ENCODE measurements at regions not wholly inside any gene's neighbourhood (a gene's known extent, or its start where the extent isn't known, plus 50 kb on each side); places are given as distances from the start of the nearest gene placed in this dataset.

DNA sequence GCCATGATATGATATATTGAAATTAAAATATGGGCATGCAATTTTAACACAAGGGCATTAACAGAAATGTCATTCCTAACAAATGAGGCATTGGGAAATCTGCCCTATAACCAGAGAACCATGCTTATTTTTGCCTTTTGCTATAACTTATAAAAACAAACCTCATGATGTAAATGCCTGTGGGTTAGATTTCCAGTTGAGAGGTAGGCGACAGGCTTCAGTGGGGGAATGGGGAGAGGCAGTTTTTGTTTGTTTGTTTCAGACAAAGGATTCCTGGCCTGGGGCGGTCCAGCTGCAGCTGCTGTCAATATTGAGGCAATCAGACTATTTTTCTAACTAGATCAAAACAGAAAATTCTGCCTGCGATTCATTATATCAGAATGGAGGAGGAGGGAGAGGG, 490.4 kb upstream of the CFAP20DC start:
- Histone ChIP-seq H3K4me3 (replicated peaks; ENCODE audit: insufficient read depth, low read length) (no peak overlapping the region), H3K27ac (replicated peaks) (no peak overlapping the region), H3K27me3 (ENCODE audit: insufficient read depth, poor library complexity, severe bottlenecking) (no peaks in the 10 kb centered on the region)
- TF ChIP-seq SPI1 (IDR thresholded peaks at IDR 0.05; ENCODE audit: borderline replicate concordance, low read depth) (no peak), GABPA (IDR thresholded peaks at IDR 0.05; ENCODE audit: low read depth) (no peak)
- TF ChIP-seq, protein P1, sequence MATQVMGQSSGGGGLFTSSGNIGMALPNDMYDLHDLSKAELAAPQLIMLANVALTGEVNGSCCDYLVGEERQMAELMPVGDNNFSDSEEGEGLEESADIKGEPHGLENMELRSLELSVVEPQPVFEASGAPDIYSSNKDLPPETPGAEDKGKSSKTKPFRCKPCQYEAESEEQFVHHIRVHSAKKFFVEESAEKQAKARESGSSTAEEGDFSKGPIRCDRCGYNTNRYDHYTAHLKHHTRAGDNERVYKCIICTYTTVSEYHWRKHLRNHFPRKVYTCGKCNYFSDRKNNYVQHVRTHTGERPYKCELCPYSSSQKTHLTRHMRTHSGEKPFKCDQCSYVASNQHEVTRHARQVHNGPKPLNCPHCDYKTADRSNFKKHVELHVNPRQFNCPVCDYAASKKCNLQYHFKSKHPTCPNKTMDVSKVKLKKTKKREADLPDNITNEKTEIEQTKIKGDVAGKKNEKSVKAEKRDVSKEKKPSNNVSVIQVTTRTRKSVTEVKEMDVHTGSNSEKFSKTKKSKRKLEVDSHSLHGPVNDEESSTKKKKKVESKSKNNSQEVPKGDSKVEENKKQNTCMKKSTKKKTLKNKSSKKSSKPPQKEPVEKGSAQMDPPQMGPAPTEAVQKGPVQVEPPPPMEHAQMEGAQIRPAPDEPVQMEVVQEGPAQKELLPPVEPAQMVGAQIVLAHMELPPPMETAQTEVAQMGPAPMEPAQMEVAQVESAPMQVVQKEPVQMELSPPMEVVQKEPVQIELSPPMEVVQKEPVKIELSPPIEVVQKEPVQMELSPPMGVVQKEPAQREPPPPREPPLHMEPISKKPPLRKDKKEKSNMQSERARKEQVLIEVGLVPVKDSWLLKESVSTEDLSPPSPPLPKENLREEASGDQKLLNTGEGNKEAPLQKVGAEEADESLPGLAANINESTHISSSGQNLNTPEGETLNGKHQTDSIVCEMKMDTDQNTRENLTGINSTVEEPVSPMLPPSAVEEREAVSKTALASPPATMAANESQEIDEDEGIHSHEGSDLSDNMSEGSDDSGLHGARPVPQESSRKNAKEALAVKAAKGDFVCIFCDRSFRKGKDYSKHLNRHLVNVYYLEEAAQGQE (IDR thresholded peaks at IDR 0.05; ENCODE audit: insufficient replicate concordance, low read depth): no peak
- no peak for DNase-seq (ENCODE audit: low read depth in 1 of 2, low spot score in 1 of 2)

GRCh38 chr3:59538753-59539432, 489.1 kb upstream of the CFAP20DC start:
- TF ChIP-seq GABPA (IDR thresholded peaks at IDR 0.05; ENCODE audit: low read depth) (no peak), POLR2AphosphoS5 (IDR thresholded peaks at IDR 0.05; ENCODE audit: low read depth) (no peak), SPI1 (IDR thresholded peaks at IDR 0.05; ENCODE audit: borderline replicate concordance, low read depth) (no peak), CTCF (IDR thresholded peaks at IDR 0.05; ENCODE audit: insufficient read depth, low read length) (no peak)
- TF ChIP-seq, protein P1 (IDR thresholded peaks at IDR 0.05; ENCODE audit: insufficient replicate concordance, low read depth): no peak

DNA sequence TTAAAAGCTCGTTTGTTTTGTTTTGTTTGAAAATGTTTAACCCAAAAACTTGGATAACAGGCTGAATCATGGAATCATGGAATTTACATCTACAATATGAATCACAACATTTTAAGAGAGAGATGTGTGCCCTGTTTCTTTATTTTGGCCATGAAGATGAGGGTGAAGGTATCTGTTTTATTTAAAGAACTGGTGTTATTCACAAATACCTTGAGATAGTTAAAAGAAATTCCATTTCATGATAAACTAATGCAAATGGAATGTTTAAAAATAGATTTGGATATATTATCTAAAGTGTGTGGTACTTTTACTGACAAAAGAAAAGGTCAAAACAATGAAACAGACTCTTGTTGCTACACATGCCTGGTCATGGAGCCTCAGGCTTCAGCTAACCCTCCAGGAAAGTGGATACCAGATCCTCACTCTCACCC, 486.0 kb upstream of the CFAP20DC start:
- TF ChIP-seq, protein P1 (IDR thresholded peaks at IDR 0.05; ENCODE audit: insufficient replicate concordance, low read depth): no peak
- TF ChIP-seq SPI1 (IDR thresholded peaks at IDR 0.05; ENCODE audit: borderline replicate concordance, low read depth) (no peak), POLR2AphosphoS5 (IDR thresholded peaks at IDR 0.05; ENCODE audit: low read depth) (no peak), CTCF (IDR thresholded peaks at IDR 0.05; ENCODE audit: insufficient read depth, low read length) (no peak), GABPA (IDR thresholded peaks at IDR 0.05; ENCODE audit: low read depth) (no peak)
- DNase-seq (ENCODE audit: low read depth in 1 of 2, low spot score in 1 of 2): no peak
- Histone ChIP-seq H3K4me3 (replicated peaks; ENCODE audit: insufficient read depth, low read length) (no peak overlapping the region), H3K27ac (replicated peaks) (no peak overlapping the region), H3K27me3 (ENCODE audit: insufficient read depth, poor library complexity, severe bottlenecking) (no peaks in the 10 kb centered on the region)

More at GRCh38 chr3:59538753-59539432, 489.1 kb upstream of the CFAP20DC start:
- DNase-seq (ENCODE audit: low read depth in 1 of 2, low spot score in 1 of 2): no peak
- no peak overlapping the region for H3K27ac ChIP-seq (replicated peaks)
- H3K4me3 ChIP-seq (replicated peaks; ENCODE audit: insufficient read depth, low read length): no peak overlapping the region
- H3K27me3 ChIP-seq (ENCODE audit: insufficient read depth, poor library complexity, severe bottlenecking): no peaks in the 10 kb centered on the region

All from HL-60 (cell line).